ENCODE measurements at regions not wholly inside any gene's neighbourhood (a gene's known extent, or its start where the extent isn't known, plus 50 kb on each side); places are given as distances from the start of the nearest gene placed in this dataset.

DNA sequence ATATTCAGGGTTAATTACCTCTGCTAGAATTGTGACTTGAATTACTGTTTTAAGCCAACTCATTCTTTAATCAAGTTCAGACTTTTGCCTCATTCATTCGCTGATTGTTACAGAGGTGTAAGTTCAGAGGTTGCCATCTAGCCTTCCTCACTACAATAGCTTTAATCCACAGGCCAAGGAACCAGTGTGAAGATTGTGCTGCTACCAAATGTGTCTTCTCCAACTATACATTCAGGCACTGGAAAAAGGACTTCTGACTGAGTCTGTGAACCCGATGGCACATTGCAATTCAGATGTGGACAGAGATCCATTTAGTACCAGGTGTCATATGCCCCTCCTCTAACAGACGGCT, 111.2 kb upstream of the ADGRF1 start:
- TF ChIP-seq EZH2 (IDR thresholded peaks at IDR 0.05) (no peak), EZH2phosphoT487 (IDR thresholded peaks at IDR 0.05) (no peak)
- TF ChIP-seq, protein P1, sequence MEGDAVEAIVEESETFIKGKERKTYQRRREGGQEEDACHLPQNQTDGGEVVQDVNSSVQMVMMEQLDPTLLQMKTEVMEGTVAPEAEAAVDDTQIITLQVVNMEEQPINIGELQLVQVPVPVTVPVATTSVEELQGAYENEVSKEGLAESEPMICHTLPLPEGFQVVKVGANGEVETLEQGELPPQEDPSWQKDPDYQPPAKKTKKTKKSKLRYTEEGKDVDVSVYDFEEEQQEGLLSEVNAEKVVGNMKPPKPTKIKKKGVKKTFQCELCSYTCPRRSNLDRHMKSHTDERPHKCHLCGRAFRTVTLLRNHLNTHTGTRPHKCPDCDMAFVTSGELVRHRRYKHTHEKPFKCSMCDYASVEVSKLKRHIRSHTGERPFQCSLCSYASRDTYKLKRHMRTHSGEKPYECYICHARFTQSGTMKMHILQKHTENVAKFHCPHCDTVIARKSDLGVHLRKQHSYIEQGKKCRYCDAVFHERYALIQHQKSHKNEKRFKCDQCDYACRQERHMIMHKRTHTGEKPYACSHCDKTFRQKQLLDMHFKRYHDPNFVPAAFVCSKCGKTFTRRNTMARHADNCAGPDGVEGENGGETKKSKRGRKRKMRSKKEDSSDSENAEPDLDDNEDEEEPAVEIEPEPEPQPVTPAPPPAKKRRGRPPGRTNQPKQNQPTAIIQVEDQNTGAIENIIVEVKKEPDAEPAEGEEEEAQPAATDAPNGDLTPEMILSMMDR (IDR thresholded peaks at IDR 0.05), result no peak

Data from neural progenitor cell (in vitro differentiated cells).